A673 (cell line): ENCODE measurements at regions not wholly inside any gene's neighbourhood (a gene's known extent, or its start where the extent isn't known, plus 50 kb on each side); places are given as distances from the start of the nearest gene placed in this dataset.

Experiments
- CTCF ChIP-seq: fragments of 300-800, 200-600 bp; sonication (generic); conservative IDR thresholded peaks from 2 replicates; pipeline ENCODE4 v1.5.1; 2017; ENCODE audit warnings: low read depth, mild to moderate bottlenecking, antibody characterized with exemption, low read length, moderate library complexity, mixed read lengths
- EZH2 ChIP-seq: fragments of 200-600 bp; sonication (generic); IDR thresholded peaks from 2 replicates; pipeline ENCODE4 v1.6.1; 2017; ENCODE audit warnings: borderline replicate concordance, low read depth, mild to moderate bottlenecking, mixed read lengths, antibody characterized with exemption, low read length; ENCODE audit not compliant: poor library complexity, severe bottlenecking

GRCh38 chrX:146036000-146036399 lies 218.4 kb downstream of the SLITRK2 start:
- TF ChIP-seq CTCF (no peak), EZH2 (no peak)
